T47D (cell line): ENCODE measurements at regions not wholly inside any gene's neighbourhood (a gene's known extent, or its start where the extent isn't known, plus 50 kb on each side); places are given as distances from the start of the nearest gene placed in this dataset.
"Not testable (repeated sequence)": the region's sequence is repeated elsewhere in the genome, so short reads cannot be mapped to it uniquely, and the experiment has no call there.

Experiments used
- DNase-seq, 2 experiments: peaks; one replicate each; pipeline versions ENCODE4 v3.0.0 to v3.0.0-alpha.2; 2011 to 2012; ENCODE audit warnings: low read depth in 1 of 2, low spot score in 1 of 2
- JUND ChIP-seq: IDR thresholded peaks from 2 replicates; pipeline ENCODE4 v1.6.1; 2012; ENCODE audit warnings: low read depth
- in situ Hi-C: cut with HindIII; loops from 2 replicates; pipeline ENCODE4 v1.10.0; 2016; ENCODE audit warnings: low sequenced_read_pairs, low pct_unique_long_range_greater_than_20kb

GRCh38 chr4:14920759-14921320, 81.4 kb upstream of the CPEB2 start:
- in situ Hi-C loops = no loop called here
- no peak for TF ChIP-seq JUND
- no peak for DNase-seq

- in situ Hi-C loops = not testable (repeated sequence)
Measured at GRCh38 chr4:14921781-14922180, 80.5 kb upstream of the CPEB2 start.

GRCh38 chr4:14924076-14924811, 78.0 kb upstream of the CPEB2 start:
- in situ Hi-C loops = no loop called here
- no peak for DNase-seq
- TF ChIP-seq JUND = no peak

More at GRCh38 chr4:14921781-14922180, 80.5 kb upstream of the CPEB2 start:
- not testable (repeated sequence) for DNase-seq

- in situ Hi-C loops = no loop called here
- no peak for DNase-seq
- no peak for TF ChIP-seq JUND
Measured at GRCh38 chr4:14924812-14925344, 77.4 kb upstream of the CPEB2 start.

- in situ Hi-C loops = no loop called here
- no peak for TF ChIP-seq JUND
Measured at GRCh38 chr4:14925471-14925870, 76.8 kb upstream of the CPEB2 start.

GRCh38 chr4:14926368-14926767, 75.9 kb upstream of the CPEB2 start:
- in situ Hi-C loops = no loop called here
- DNase-seq = no peak
- no peak for TF ChIP-seq JUND

More at GRCh38 chr4:14925471-14925870, 76.8 kb upstream of the CPEB2 start:
- DNase-seq = no peak

- in situ Hi-C loops = no loop called here
- no peak for TF ChIP-seq JUND
- no peak for DNase-seq
Measured at GRCh38 chr4:14928035-14928434, 74.2 kb upstream of the CPEB2 start.

GRCh38 chr4:14929669-14930068, 72.6 kb upstream of the CPEB2 start:
- in situ Hi-C loops = no loop called here
- no peak for TF ChIP-seq JUND
- no peak for DNase-seq

GRCh38 chr4:14934704-14935390, 67.4 kb upstream of the CPEB2 start:
- in situ Hi-C loops = no loop called here
- no peak for TF ChIP-seq JUND
- DNase-seq = no peak

GRCh38 chr4:14943749-14944148, 58.5 kb upstream of the CPEB2 start:
- DNase-seq = peak in 1 of 2 experiments; percentile 8
- TF ChIP-seq JUND = no peak
- in situ Hi-C loops = no loop called here

- no peak for DNase-seq
- in situ Hi-C loops = no loop called here
- TF ChIP-seq JUND = no peak
Measured at GRCh38 chr4:14952352-14952751, 49.9 kb upstream of the CPEB2 start.
